ENCODE measurements at regions not wholly inside any gene's neighbourhood (a gene's known extent, or its start where the extent isn't known, plus 50 kb on each side); places are given as distances from the start of the nearest gene placed in this dataset.

DNA sequence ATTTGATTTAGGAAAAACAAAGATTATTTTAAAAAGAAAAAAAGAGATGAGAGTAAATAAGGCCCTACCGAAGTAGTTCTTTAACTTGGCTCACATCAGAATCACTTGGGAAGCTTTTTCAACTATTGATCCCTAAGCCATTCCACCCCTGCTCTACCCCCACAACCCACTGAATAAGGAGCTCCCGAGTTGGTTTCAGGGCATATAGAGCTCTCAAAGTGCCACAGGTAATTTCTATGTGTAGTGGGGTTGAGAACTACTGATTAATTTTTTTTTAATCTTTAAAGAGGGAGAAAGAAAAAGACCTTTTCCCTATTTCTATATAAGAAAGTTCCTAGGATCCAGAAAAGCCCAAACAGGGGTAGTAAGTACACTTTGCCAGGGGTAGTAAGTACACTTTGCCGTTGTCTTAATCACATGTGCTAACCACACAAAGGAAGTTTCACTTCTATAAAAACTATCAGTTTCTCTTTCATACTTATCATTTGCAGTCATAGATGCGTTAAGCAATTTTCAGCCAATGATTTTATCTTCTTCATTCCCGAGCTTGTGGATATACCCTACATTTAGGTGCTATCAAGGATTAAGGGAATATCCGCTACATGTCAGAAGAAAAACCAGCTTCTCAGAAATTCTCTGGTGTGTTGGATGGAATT, 108.4 kb upstream of the ZC3H12C start (continued):
- TF ChIP-seq, protein P1, sequence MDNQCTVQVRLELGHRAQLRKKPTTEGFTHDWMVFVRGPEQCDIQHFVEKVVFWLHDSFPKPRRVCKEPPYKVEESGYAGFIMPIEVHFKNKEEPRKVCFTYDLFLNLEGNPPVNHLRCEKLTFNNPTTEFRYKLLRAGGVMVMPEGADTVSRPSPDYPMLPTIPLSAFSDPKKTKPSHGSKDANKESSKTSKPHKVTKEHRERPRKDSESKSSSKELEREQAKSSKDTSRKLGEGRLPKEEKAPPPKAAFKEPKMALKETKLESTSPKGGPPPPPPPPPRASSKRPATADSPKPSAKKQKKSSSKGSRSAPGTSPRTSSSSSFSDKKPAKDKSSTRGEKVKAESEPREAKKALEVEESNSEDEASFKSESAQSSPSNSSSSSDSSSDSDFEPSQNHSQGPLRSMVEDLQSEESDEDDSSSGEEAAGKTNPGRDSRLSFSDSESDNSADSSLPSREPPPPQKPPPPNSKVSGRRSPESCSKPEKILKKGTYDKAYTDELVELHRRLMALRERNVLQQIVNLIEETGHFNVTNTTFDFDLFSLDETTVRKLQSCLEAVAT (IDR thresholded peaks at IDR 0.05) = peak; percentile 66; the same call in 1 of the 2 replicates
- TF ChIP-seq TBL1XR1 (IDR thresholded peaks at IDR 0.05; ENCODE audit: low read depth, low read length) (0 out of 2 replicates have a peak, but pooled peaks have one; percentile 55), MEF2B (IDR thresholded peaks at IDR 0.05; ENCODE audit: partially characterized antibody, poor library complexity, severe bottlenecking) (peak; percentile 53), KAT2A (conservative IDR thresholded peaks at IDR 0.05; ENCODE audit: control insufficient read depth, low read depth, low read length) (no peak), ATF7 (IDR thresholded peaks at IDR 0.05; ENCODE audit: low read depth) (peak; percentile 83), NR2F1 (conservative IDR thresholded peaks at IDR 0.05) (no peak), BHLHE40 (IDR thresholded peaks at IDR 0.05; ENCODE audit: borderline replicate concordance in 1 of 2, low read depth in 2 of 2, low read length in 1 of 2) (peak; percentile 81 to 87), NFIC (IDR thresholded peaks at IDR 0.05; ENCODE audit: low read depth, low read length) (peak; percentile 75), STAT3 (IDR thresholded peaks at IDR 0.05; ENCODE audit: low read depth, low read length) (peak; percentile 98), EP300 (IDR thresholded peaks at IDR 0.05; ENCODE audit: borderline replicate concordance in 1 of 2, control insufficient read depth in 1 of 2, low read depth in 2 of 2, low read length in 2 of 2) (peak; percentile 94 to 95), BMI1 (IDR thresholded peaks at IDR 0.05; ENCODE audit: borderline replicate concordance) (peak; percentile 72; the same call in 1 of the 2 replicates), NFYB (IDR thresholded peaks at IDR 0.05; ENCODE audit: insufficient read depth, low read depth, low read length) (0 out of 2 replicates have a peak, but pooled peaks have one; percentile 33), ZNF24 (IDR thresholded peaks at IDR 0.05) (peak; percentile 42; the same call in 1 of the 2 replicates), IKZF1 (conservative IDR thresholded peaks at IDR 0.05) (peak; percentile 93), DPF2 (IDR thresholded peaks at IDR 0.05) (peak; percentile 87), ZNF622 (IDR thresholded peaks at IDR 0.05) (no peak), CHD2 (IDR thresholded peaks at IDR 0.05; ENCODE audit: borderline replicate concordance, low read depth, low read length) (peak; percentile 76; the same call in 1 of the 2 replicates), RUNX3 (IDR thresholded peaks at IDR 0.05; ENCODE audit: low read length) (peak; percentile 97), RAD51 (IDR thresholded peaks at IDR 0.05) (peak; percentile 88)
- TF ChIP-seq, protein P2, sequence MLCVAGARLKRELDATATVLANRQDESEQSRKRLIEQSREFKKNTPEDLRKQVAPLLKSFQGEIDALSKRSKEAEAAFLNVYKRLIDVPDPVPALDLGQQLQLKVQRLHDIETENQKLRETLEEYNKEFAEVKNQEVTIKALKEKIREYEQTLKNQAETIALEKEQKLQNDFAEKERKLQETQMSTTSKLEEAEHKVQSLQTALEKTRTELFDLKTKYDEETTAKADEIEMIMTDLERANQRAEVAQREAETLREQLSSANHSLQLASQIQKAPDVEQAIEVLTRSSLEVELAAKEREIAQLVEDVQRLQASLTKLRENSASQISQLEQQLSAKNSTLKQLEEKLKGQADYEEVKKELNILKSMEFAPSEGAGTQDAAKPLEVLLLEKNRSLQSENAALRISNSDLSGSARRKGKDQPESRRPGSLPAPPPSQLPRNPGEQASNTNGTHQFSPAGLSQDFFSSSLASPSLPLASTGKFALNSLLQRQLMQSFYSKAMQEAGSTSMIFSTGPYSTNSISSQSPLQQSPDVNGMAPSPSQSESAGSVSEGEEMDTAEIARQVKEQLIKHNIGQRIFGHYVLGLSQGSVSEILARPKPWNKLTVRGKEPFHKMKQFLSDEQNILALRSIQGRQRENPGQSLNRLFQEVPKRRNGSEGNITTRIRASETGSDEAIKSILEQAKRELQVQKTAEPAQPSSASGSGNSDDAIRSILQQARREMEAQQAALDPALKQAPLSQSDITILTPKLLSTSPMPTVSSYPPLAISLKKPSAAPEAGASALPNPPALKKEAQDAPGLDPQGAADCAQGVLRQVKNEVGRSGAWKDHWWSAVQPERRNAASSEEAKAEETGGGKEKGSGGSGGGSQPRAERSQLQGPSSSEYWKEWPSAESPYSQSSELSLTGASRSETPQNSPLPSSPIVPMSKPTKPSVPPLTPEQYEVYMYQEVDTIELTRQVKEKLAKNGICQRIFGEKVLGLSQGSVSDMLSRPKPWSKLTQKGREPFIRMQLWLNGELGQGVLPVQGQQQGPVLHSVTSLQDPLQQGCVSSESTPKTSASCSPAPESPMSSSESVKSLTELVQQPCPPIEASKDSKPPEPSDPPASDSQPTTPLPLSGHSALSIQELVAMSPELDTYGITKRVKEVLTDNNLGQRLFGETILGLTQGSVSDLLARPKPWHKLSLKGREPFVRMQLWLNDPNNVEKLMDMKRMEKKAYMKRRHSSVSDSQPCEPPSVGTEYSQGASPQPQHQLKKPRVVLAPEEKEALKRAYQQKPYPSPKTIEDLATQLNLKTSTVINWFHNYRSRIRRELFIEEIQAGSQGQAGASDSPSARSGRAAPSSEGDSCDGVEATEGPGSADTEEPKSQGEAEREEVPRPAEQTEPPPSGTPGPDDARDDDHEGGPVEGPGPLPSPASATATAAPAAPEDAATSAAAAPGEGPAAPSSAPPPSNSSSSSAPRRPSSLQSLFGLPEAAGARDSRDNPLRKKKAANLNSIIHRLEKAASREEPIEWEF (IDR thresholded peaks at IDR 0.05; ENCODE audit: insufficient replicate concordance, low read depth, low read length) = peak; percentile 72
- TF ChIP-seq, protein P3, sequence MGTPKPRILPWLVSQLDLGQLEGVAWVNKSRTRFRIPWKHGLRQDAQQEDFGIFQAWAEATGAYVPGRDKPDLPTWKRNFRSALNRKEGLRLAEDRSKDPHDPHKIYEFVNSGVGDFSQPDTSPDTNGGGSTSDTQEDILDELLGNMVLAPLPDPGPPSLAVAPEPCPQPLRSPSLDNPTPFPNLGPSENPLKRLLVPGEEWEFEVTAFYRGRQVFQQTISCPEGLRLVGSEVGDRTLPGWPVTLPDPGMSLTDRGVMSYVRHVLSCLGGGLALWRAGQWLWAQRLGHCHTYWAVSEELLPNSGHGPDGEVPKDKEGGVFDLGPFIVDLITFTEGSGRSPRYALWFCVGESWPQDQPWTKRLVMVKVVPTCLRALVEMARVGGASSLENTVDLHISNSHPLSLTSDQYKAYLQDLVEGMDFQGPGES (IDR thresholded peaks at IDR 0.05) = no peak
- TF ChIP-seq, protein P4, sequence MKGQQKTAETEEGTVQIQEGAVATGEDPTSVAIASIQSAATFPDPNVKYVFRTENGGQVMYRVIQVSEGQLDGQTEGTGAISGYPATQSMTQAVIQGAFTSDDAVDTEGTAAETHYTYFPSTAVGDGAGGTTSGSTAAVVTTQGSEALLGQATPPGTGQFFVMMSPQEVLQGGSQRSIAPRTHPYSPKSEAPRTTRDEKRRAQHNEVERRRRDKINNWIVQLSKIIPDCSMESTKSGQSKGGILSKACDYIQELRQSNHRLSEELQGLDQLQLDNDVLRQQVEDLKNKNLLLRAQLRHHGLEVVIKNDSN (IDR thresholded peaks at IDR 0.05; ENCODE audit: borderline replicate concordance, extremely low read length, insufficient read depth, low read depth, low read length) = no peak
